Gastrocnemius medialis (tissue), 4 donors: ENCODE measurements at regions not wholly inside any gene's neighbourhood (a gene's known extent, or its start where the extent isn't known, plus 50 kb on each side); places are given as distances from the start of the nearest gene placed in this dataset.

Experiments used
- ATAC-seq, 2 donors: fragments of 150-250 bp; one replicate each; pipeline ENCODE4 v1.9.1; 2016
- DNase-seq, 2 donors: peaks; one replicate each; pipeline ENCODE4 v3.0.0-alpha.2; 2019
- H3K27ac ChIP-seq, 4 donors: fragments of 200-600 bp; sonication (generic); 1 replicate in 1 of 4; 2 replicates in 3 of 4; pipeline ENCODE4 v1.5.1; 2016 to 2018; ENCODE audit warnings: mild to moderate bottlenecking in 2 of 4, moderate library complexity in 1 of 4
- H3K27me3 ChIP-seq, 3 donors: fragments of 200-600 bp; sonication (generic) in 2 of 3; 1 replicate in 1 of 3; 2 replicates in 2 of 3; pipeline versions ENCODE4 v1.5.1 to v1.6.0; 2016 to 2019; ENCODE audit warnings: mild to moderate bottlenecking in 1 of 3, moderate library complexity in 1 of 3
- H3K36me3 ChIP-seq, 2 donors: fragments of 200-600 bp; sonication (generic) in 1 of 2; one replicate each; pipeline ENCODE4 v1.5.1; 2017 to 2018
- H3K4me1 ChIP-seq, 2 donors: fragments of 200-600 bp; sonication (generic) in 1 of 2; one replicate each; pipeline ENCODE4 v1.5.1; 2016 to 2017; ENCODE audit warnings: mild to moderate bottlenecking in 2 of 2
- H3K4me3 ChIP-seq, 4 donors: fragments of 200-600 bp; sonication (generic) in 3 of 4; 1 replicate in 1 of 4; 2 replicates in 3 of 4; pipeline ENCODE4 v1.5.1; 2016 to 2019; ENCODE audit warnings: mild to moderate bottlenecking in 2 of 4
- H3K9me3 ChIP-seq, 3 donors: fragments of 200-600 bp; sonication (generic) in 2 of 3; 1 replicate in 1 of 3; 2 replicates in 2 of 3; pipeline ENCODE4 v1.5.1; 2016 to 2019
- CTCF ChIP-seq, 5 experiments: fragments of 450-650 bp in 3 of 5; fragments of 200-600 bp in 2 of 5; sonication (generic) in 2 of 5; IDR thresholded peaks in 4 of 5; conservative IDR thresholded peaks in 1 of 5; 1 replicate in 4 of 5; 2 replicates in 1 of 5; pipeline ENCODE4 v1.5.1; 2016 to 2019; ENCODE audit warnings: antibody characterized with exemption in 5 of 5, mild to moderate bottlenecking in 3 of 5, moderate library complexity in 3 of 5
- POLR2A ChIP-seq, 2 donors: fragments of 450-650 bp; IDR thresholded peaks; one replicate each; pipeline ENCODE4 v1.6.1; 2017; ENCODE audit warnings: antibody characterized with exemption in 2 of 2, mild to moderate bottlenecking in 2 of 2, moderate library complexity in 2 of 2
- in situ Hi-C, 4 donors: fragments of 200-750 bp; cut with MboI; loops; one replicate each; pipeline versions ENCODE4 v1.15.0 to v1.8.0; 2017; ENCODE audit warnings: low sequenced_read_pairs in 4 of 4
- intact Hi-C: fragments of 100-400 bp; cut with DNase I; formaldehyde crosslinking; loops from one replicate; pipeline ENCODE4 v1.15.1; 2023; ENCODE audit warnings: low total_unique reads

GRCh38 chr20:40786336-40786735 is 97.3 kb upstream of the MAFB start:
- no peaks in the 10 kb centered on the region for H3K36me3 ChIP-seq
- no peak overlapping the region for H3K4me3 ChIP-seq
- no peak overlapping the region for H3K27ac ChIP-seq
- intact Hi-C loops = no loop called here
- in situ Hi-C loops = no loop called here
- H3K4me1 ChIP-seq = no peaks in the 10 kb centered on the region
- peaks cover 0 to 5% (median 0%) of the 10 kb centered on the region in 3 donors for H3K27me3 ChIP-seq
- no peaks in the 10 kb centered on the region for H3K9me3 ChIP-seq
- TF ChIP-seq POLR2A (IDR thresholded peaks at IDR 0.05) (no peak), CTCF (IDR thresholded peaks at IDR 0.05 in 4 of 5, conservative IDR thresholded peaks at IDR 0.05 in 1 of 5) (no peak)
- no peak for DNase-seq
- ATAC-seq = no peak

DNA sequence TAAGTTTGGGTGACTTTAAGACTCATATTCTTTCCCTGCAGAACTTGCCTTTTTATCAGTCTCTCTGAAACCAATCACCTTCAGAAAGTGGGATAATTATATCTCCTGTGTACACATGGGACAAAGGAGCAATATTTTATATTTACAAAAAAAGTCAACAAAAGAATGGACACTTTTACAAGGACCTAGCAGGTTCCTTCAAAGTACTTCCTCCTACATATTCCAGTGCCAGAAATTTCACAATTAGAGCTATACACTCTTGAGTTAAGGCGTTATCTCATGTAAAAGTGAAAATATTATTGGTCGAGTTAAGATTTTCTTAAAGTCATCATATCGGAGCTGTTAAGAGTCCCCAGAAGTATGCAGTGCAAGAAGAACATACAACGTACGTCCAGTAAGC is 98.9 kb upstream of the MAFB start:
- intact Hi-C loops (no loop called here), in situ Hi-C loops (no loop called here)
- no peak for TF ChIP-seq POLR2A (IDR thresholded peaks at IDR 0.05)
- no peak for TF ChIP-seq CTCF (IDR thresholded peaks at IDR 0.05 in 4 of 5, conservative IDR thresholded peaks at IDR 0.05 in 1 of 5)
- Histone ChIP-seq H3K27ac (no peak overlapping the region), H3K9me3 (no peaks in the 10 kb centered on the region), H3K4me1 (no peaks in the 10 kb centered on the region), H3K4me3 (no peak overlapping the region), H3K27me3 (peaks cover 0 to 5% (median 0%) of the 10 kb centered on the region in 3 donors), H3K36me3 (no peaks in the 10 kb centered on the region)
- ATAC-seq (no peak), DNase-seq (no peak)

DNA sequence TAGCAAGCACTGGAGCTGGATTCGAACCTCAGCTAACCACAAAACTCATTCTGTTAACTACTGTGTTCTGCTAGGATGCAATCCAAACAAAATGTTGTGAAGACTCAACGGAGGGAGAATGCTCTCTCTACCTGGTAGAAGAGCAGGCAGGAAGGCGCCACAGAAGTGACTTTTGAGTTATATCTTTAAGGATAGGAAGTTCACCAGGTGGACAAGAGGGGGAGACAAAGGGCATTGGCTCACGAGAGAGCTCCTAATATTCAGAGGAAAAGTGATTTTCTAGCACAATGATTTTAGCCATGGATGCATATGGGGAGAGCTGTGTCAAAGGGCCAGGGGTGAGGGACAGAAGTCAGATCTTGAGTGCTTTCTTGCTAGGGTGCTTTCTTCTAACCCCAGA is 108.4 kb upstream of the MAFB start:
- Histone ChIP-seq H3K4me3 (no peak overlapping the region), H3K36me3 (no peaks in the 10 kb centered on the region), H3K9me3 (no peaks in the 10 kb centered on the region), H3K27ac (no peak overlapping the region), H3K27me3 (no peaks in the 10 kb centered on the region), H3K4me1 (no peaks in the 10 kb centered on the region)
- TF ChIP-seq POLR2A (IDR thresholded peaks at IDR 0.05) = no peak
- peak in 1 of 5 experiments; percentile 25 for TF ChIP-seq CTCF (IDR thresholded peaks at IDR 0.05 in 4 of 5, conservative IDR thresholded peaks at IDR 0.05 in 1 of 5)
- in situ Hi-C loops (no loop called here), intact Hi-C loops (no loop called here)
- no peak for DNase-seq
- no peak for ATAC-seq

- H3K9me3 ChIP-seq = no peaks in the 10 kb centered on the region
- TF ChIP-seq CTCF (IDR thresholded peaks at IDR 0.05 in 4 of 5, conservative IDR thresholded peaks at IDR 0.05 in 1 of 5) = no peak
- no peak for TF ChIP-seq POLR2A (IDR thresholded peaks at IDR 0.05)
- H3K27me3 ChIP-seq = no peaks in the 10 kb centered on the region
- H3K27ac ChIP-seq = no peak overlapping the region
- H3K4me1 ChIP-seq = no peaks in the 10 kb centered on the region
- ATAC-seq (no peak), DNase-seq (no peak)
- intact Hi-C loops = no loop called here
- no peak overlapping the region for H3K4me3 ChIP-seq
- in situ Hi-C loops = no loop called here
- no peaks in the 10 kb centered on the region for H3K36me3 ChIP-seq
These were observed 109.0 kb upstream of the MAFB start for GRCh38 chr20:40798066-40798465.

GRCh38 chr20:40802886-40803285 is 113.8 kb upstream of the MAFB start:
- Histone ChIP-seq H3K36me3 (no peaks in the 10 kb centered on the region), H3K4me1 (no peaks in the 10 kb centered on the region), H3K9me3 (no peaks in the 10 kb centered on the region), H3K27me3 (peaks cover 0 to 8% (median 4%) of the 10 kb centered on the region in 3 donors), H3K4me3 (no peak overlapping the region), H3K27ac (no peak overlapping the region)
- no peak for TF ChIP-seq POLR2A (IDR thresholded peaks at IDR 0.05)
- no peak for TF ChIP-seq CTCF (IDR thresholded peaks at IDR 0.05 in 4 of 5, conservative IDR thresholded peaks at IDR 0.05 in 1 of 5)
- intact Hi-C loops (no loop called here), in situ Hi-C loops (no loop called here)
- ATAC-seq (no peak), DNase-seq (no peak)
